WTC11 (cell line): ENCODE measurements at regions not wholly inside any gene's neighbourhood (a gene's known extent, or its start where the extent isn't known, plus 50 kb on each side); places are given as distances from the start of the nearest gene placed in this dataset.

Source experiments
- CTCF ChIP-seq: fragments of 200-600 bp; IDR thresholded peaks from 2 replicates; pipeline ENCODE4 v1.8.0; 2022; ENCODE audit warnings: antibody characterized with exemption
- E2F4 ChIP-seq: sonication (generic); formaldehyde crosslinking; IDR thresholded peaks from 2 replicates; pipeline ENCODE4 v1.8.1; 2022; ENCODE audit warnings: low read depth, mild to moderate bottlenecking, moderate library complexity, missing genetic modification reagents, borderline replicate concordance
- GABPB1 ChIP-seq: sonication (generic); formaldehyde crosslinking; IDR thresholded peaks from 2 replicates; pipeline ENCODE4 v1.8.1; 2023; ENCODE audit warnings: mild to moderate bottlenecking, missing genetic modification reagents
- MYBL2 ChIP-seq: sonication (generic); formaldehyde crosslinking; IDR thresholded peaks from 2 replicates; pipeline ENCODE4 v1.8.1; 2023; ENCODE audit warnings: mild to moderate bottlenecking, moderate library complexity, missing genetic modification reagents
- NFYB ChIP-seq: sonication (generic); formaldehyde crosslinking; conservative IDR thresholded peaks from 2 replicates; pipeline ENCODE4 v1.8.0; 2022; ENCODE audit warnings: low read depth, missing genetic modification reagents
- NR1H2 ChIP-seq: sonication (generic); formaldehyde crosslinking; IDR thresholded peaks from 2 replicates; pipeline ENCODE4 v1.9.0; 2021; ENCODE audit warnings: mild to moderate bottlenecking, moderate library complexity, missing genetic modification reagents
- NR2C2 ChIP-seq: sonication (generic); formaldehyde crosslinking; IDR thresholded peaks from 2 replicates; pipeline ENCODE4 v1.8.0; 2022; ENCODE audit warnings: mild to moderate bottlenecking, missing genetic modification reagents
- SMAD3 ChIP-seq: sonication (generic); formaldehyde crosslinking; IDR thresholded peaks from 2 replicates; pipeline ENCODE4 v1.8.0; 2022; ENCODE audit warnings: missing genetic modification reagents, mild to moderate bottlenecking, borderline replicate concordance
- SP1 ChIP-seq: sonication (generic); formaldehyde crosslinking; conservative IDR thresholded peaks from 2 replicates; pipeline ENCODE4 v1.8.1; 2022; ENCODE audit warnings: missing genetic modification reagents

- TF ChIP-seq SP1 (CRISPR knock-in tag) (no peak), CTCF (no peak), SMAD3 (CRISPR knock-in tag) (no peak), E2F4 (CRISPR knock-in tag) (no peak), NR1H2 (CRISPR knock-in tag) (no peak), GABPB1 (CRISPR knock-in tag) (no peak), MYBL2 (no peak), NFYB (CRISPR knock-in tag) (no peak), NR2C2 (CRISPR knock-in tag) (no peak)
Measured at GRCh38 chr1:4084446-4084845, 184.4 kb upstream of the C1orf174 start.
